SJCRH30 (cell line): ENCODE measurements at regions not wholly inside any gene's neighbourhood (a gene's known extent, or its start where the extent isn't known, plus 50 kb on each side); places are given as distances from the start of the nearest gene placed in this dataset.
"Not testable (repeated sequence)": the region's sequence is repeated elsewhere in the genome, so short reads cannot be mapped to it uniquely, and the experiment has no call there.

Source experiments
- DNase-seq, 2 experiments: peaks; one replicate each; pipeline ENCODE4 v3.0.0-alpha.2; 2015 to 2020
- H3K27ac ChIP-seq: fragments of 250-450 bp; sonication (Bioruptor Pico); 2 replicates; pipeline ENCODE4 v1.5.1; 2020; ENCODE audit warnings: mild to moderate bottlenecking, moderate library complexity
- H3K27me3 ChIP-seq: fragments of 250-450 bp; sonication (Bioruptor Pico); 2 replicates; pipeline ENCODE4 v1.5.1; 2020; ENCODE audit warnings: mild to moderate bottlenecking, moderate library complexity
- H3K36me3 ChIP-seq: fragments of 250-450 bp; sonication (Bioruptor Pico); 2 replicates; pipeline ENCODE4 v1.5.1; 2020; ENCODE audit warnings: mild to moderate bottlenecking, moderate library complexity
- H3K4me1 ChIP-seq: fragments of 250-450 bp; sonication (Bioruptor Pico); 2 replicates; pipeline ENCODE4 v1.5.1; 2020; ENCODE audit warnings: mild to moderate bottlenecking, moderate library complexity
- H3K4me3 ChIP-seq: fragments of 250-450 bp; sonication (Bioruptor Pico); 2 replicates; pipeline ENCODE4 v1.5.1; 2020; ENCODE audit warnings: mild to moderate bottlenecking, moderate library complexity
- H3K9me3 ChIP-seq: fragments of 250-450 bp; sonication (Bioruptor Pico); replicated peaks from 2 replicates; pipeline ENCODE4 v1.5.1; 2020; ENCODE audit warnings: mild to moderate bottlenecking, moderate library complexity

DNA sequence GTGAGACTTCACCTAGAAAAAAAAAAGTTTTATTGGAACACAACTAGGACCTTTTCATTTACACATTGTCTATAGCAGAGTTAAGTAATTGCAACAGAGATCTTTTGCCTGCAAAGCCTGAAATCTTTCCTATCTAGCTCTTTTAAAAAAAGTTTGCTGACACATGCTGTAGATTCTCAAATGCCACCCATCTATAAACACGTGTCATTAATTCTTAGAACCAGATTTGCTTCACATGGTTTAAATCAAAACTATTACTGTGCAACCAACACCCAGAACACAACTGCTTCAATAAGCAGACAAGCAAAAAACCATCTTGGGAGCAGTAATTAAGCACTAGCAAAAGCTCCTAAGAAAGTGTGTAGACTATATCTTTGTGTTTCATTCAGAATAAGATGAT is 55.0 kb downstream of the OXSM start:
- H3K4me1 ChIP-seq = no peaks in the 10 kb centered on the region
- no peaks in the 10 kb centered on the region for H3K9me3 ChIP-seq
- H3K27me3 ChIP-seq = peaks cover 3% of the 10 kb centered on the region; the same call in 1 of the 2 replicates
- H3K27ac ChIP-seq = no peak overlapping the region
- no peaks in the 10 kb centered on the region for H3K36me3 ChIP-seq
- no peak overlapping the region for H3K4me3 ChIP-seq
- DNase-seq = no peak

DNA sequence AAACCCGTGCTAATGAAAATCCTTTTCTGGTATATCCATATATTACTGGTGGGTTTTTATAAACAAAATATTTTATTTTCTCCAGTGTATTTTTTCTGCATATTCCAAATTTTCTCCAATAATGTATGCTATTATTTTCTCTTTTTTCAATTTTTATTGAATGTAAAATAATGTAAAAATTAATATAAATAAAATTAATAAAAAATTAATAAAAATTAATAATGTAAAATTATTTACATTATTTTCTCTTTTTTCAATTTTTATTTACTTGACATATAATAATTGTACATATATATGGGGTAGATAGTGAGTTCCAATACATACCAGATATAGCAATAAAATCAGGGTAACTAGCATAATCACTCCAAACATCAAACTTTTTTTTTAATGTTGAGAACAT is 56.4 kb downstream of the OXSM start:
- Histone ChIP-seq H3K4me1 (no peaks in the 10 kb centered on the region), H3K36me3 (no peaks in the 10 kb centered on the region), H3K27ac (no peak overlapping the region), H3K9me3 (no peaks in the 10 kb centered on the region), H3K4me3 (no peak overlapping the region), H3K27me3 (no peaks in the 10 kb centered on the region)
- DNase-seq = no peak

DNA sequence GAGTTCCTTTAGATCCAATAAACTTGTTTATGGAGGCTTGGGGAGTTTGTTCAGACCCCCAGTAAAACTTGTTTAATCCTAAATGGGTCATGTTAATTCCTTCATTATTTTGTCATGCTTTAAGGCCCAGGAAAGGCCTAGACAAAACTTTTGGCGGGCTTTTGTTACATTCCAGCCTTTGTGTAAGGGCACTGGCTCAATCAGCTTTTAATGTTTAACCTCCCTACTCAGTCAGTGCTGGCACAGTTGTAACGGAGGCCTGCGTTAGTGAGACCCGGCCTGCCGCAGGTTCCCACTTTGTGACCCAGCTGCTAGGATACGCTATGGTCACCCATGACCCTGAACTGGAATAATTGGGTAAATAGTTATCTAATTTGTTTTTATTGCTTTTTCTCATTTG is 59.2 kb downstream of the OXSM start:
- Histone ChIP-seq H3K9me3 (no peaks in the 10 kb centered on the region), H3K27me3 (no peaks in the 10 kb centered on the region), H3K36me3 (no peaks in the 10 kb centered on the region), H3K4me3 (no peak overlapping the region), H3K27ac (no peak overlapping the region), H3K4me1 (no peaks in the 10 kb centered on the region)
- DNase-seq = no peak

DNA sequence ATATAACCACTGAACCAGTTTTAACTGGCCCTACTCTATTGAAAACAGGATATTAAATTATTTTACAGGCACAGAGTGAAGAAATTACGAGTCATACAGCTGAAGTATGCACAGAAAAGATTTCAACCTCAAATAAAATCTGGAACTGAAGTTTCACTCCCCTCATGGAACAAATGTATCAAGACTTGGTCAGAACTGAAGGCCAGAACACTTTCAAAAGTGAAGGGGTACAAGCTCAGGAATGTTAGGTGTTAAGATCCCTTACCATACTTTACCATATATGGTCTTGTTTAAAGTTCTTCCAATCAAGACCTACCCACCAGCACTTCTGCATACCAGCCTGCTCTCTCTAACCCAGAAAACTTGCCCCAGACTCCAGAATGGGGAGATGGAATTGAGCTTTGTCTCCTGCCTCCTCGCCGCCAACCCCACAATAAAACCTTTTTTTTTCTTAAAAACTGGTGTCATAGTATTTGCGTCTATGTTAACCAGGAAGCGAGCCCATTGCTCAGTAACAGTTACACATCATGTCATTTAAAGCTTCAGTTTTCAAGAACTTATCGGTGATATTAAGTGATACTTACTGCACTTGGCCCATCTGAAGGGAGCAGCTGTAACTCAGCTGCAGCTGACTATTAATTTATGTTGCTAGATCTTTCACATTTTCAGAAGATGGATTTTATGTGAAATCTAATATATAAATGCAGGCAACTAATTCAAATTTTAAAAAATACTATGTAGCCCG is 59.9 kb downstream of the OXSM start:
- Histone ChIP-seq H3K4me1 (no peaks in the 10 kb centered on the region), H3K27me3 (no peaks in the 10 kb centered on the region), H3K36me3 (no peaks in the 10 kb centered on the region), H3K27ac (no peak overlapping the region), H3K4me3 (no peak overlapping the region), H3K9me3 (no peaks in the 10 kb centered on the region)
- no peak for DNase-seq

DNA sequence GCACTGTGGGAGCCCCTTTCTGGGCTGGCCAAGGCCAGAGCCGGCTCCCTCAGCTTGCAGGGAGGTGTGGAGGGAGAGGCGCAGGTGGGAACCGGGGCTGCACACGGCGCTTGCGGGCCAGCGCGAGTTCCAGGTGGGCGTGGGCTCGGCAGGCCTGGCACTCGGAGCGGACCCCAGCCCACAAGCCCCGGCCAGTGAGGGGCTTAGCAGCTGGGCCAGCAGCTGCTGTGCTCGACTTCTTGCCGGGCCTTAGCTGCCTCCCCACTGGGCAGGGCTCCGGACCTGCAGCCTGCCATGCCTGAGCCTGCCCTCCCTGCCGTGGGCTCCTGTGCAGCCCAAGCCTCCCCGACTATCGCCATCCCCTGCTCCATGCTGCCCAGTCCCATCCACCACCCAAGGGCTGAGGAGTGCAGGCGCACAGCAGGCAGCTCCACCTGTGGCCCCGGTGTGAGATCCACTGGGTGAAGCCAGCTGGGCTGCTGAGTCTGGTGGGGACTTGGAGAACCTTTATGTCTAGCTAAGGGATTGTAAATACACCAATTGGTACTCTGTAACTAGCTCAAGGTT is 61.9 kb downstream of the OXSM start:
- not testable (repeated sequence) for H3K9me3 ChIP-seq, H3K27ac ChIP-seq, H3K27me3 ChIP-seq, H3K36me3 ChIP-seq, DNase-seq, H3K4me1 ChIP-seq, H3K4me3 ChIP-seq

DNA sequence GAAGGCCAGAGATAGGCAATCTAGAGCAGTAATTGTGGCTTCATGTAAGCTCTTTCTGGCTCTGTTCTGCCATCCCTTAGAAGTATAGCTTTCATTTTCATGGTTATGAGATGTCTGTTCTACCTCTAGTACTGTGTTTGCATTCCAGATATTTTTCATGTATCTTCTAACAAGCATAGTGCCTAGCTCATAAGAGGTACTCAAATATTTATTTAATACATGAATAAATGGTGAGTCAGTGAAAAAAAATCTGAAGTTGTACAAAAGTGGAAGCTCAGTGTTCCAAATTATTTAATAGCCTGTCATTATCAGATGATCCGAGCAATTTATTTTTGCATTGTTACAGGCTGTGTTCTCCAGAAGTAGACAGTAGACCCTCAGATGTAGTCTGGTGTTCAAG is 64.3 kb downstream of the OXSM start:
- Histone ChIP-seq H3K27ac (no peak overlapping the region), H3K36me3 (no peaks in the 10 kb centered on the region), H3K4me3 (no peak overlapping the region), H3K4me1 (no peaks in the 10 kb centered on the region), H3K9me3 (no peaks in the 10 kb centered on the region), H3K27me3 (no peaks in the 10 kb centered on the region)
- no peak for DNase-seq

DNA sequence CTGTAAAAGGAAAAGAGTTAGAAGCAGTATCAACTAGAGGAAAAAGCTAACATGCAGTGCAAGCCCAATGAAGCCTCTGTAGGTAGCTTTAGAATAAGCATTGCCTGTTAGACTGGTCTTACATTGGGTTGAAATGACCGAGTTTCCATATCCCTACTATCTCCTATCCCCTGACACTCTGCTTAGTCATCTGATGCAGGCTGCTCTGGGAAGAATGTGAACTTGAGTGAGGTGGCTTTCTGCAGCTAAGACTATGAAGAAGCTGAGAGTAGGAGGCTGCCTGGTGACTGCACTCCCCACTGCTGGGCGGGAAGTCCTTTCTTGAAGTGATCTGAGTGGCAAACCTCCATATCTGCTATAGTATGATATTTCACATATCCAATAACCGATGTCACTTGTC is 64.7 kb downstream of the OXSM start:
- Histone ChIP-seq H3K27ac (no peak overlapping the region), H3K4me3 (no peak overlapping the region)
- DNase-seq = no peak

DNA sequence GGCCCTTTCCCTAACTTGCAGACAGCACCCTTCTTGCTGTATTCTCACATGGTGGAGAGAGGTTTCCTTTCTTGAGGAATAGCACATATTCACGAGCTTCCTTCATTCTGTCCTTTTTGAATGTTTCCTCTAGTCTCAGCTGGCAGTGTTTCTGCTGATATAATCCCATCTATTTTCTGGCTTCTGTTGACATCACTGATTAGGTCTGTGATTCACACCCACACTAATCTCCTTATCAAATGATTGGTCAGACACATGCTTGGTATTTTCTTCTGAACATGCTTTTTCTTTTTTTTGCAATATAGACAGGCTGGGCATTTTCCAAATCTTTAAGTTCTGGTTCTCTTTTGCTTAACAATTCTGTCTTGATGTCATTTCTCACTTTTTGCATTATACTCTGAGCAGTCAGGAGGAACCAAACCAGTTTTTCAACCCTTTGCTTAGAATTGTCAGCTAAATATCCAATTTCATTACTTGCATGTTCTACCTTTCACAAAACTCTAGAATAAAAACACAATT is 65.4 kb downstream of the OXSM start:
- H3K4me1 ChIP-seq = no peaks in the 10 kb centered on the region
- H3K27me3 ChIP-seq = no peaks in the 10 kb centered on the region
- no peaks in the 10 kb centered on the region for H3K9me3 ChIP-seq
- no peak overlapping the region for H3K27ac ChIP-seq
- no peaks in the 10 kb centered on the region for H3K36me3 ChIP-seq
- no peak for DNase-seq
- H3K4me3 ChIP-seq = no peak overlapping the region

More for the DNA sequence above, 64.7 kb downstream of the OXSM start:
- Histone ChIP-seq H3K27me3 (no peaks in the 10 kb centered on the region), H3K9me3 (no peaks in the 10 kb centered on the region), H3K4me1 (no peaks in the 10 kb centered on the region), H3K36me3 (no peaks in the 10 kb centered on the region)

DNA sequence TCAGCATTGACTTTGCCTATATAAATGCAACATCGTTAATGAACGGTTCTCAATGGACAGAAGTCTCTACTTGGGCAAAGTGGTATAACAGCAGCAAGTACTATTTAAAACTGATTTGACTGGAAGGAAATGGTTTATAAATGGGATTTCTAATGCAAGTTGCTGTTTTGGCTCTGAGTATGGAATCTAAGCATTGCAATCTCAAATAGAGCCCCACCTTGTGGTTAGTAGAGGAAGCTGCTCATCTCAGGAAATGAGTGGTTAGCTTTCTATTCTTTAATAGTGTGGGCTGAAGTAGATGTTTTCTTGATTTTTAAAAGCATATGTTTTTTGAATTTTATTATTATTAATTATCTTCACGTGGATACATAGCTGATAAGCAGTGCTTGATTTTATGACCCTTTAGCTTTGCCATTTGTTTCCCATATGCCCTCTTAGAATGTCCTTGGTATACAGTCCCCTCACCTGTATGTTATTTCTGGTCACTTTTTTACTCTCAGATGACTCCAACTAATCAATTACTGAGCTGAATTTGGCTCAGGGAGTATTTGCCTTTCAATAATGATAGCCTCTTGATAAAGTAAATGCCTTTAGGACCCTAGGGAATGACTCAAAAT is 67.1 kb downstream of the OXSM start:
- no peaks in the 10 kb centered on the region for H3K27me3 ChIP-seq
- no peaks in the 10 kb centered on the region for H3K4me1 ChIP-seq
- H3K36me3 ChIP-seq = no peaks in the 10 kb centered on the region
- H3K4me3 ChIP-seq = no peak overlapping the region
- H3K9me3 ChIP-seq = 0 out of 2 replicates have a peak, but pooled peaks cover 2% of the 10 kb centered on the region
- DNase-seq = peak; percentile 15 to 72
- no peak overlapping the region for H3K27ac ChIP-seq

DNA sequence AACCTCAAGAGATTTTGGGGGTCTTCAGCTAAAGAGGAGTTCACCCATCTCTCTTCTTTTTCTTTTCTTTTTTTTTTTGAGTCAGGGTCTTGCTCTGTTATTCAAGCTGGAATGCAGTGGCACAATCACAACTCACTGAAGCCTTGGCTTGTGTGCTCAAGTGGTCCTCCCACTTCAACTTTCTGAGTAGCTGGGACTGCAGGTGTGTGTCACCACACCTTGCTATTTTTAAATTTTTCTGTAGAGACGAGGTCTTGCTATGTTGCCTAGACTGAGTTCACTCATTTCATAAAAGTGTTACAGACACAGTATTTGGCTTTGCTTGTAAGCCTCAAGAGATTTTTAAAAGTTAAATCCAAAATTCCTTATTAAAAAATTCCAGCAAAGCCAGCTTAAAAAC is 71.7 kb downstream of the OXSM start:
- no peak for DNase-seq
- Histone ChIP-seq H3K36me3 (no peaks in the 10 kb centered on the region), H3K4me1 (no peaks in the 10 kb centered on the region), H3K27me3 (no peaks in the 10 kb centered on the region), H3K27ac (no peak overlapping the region), H3K9me3 (0 out of 2 replicates have a peak, but pooled peaks cover 2% of the 10 kb centered on the region), H3K4me3 (no peak overlapping the region)

DNA sequence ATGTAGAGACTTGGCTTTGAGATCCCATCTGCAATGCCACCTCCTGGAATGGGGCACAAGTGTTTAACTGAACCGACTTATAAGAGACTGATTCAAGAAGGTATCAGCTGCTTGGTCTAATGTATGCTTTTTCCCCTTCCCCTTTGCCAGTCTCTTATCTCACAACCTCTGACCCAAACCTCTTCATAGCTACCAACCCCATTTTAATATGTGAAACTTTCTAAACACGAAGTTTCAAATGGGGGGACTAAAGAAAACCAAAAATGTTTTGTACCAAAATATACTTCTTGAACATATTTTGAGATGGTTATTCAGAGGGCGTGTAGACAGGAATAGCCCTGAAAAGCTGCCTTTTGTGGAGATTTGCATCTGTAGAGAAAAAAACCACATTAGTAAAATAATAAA is 73.1 kb downstream of the OXSM start:
- DNase-seq = no peak
- Histone ChIP-seq H3K9me3 (0 out of 2 replicates have a peak, but pooled peaks cover 2% of the 10 kb centered on the region), H3K4me3 (no peak overlapping the region), H3K4me1 (no peaks in the 10 kb centered on the region), H3K36me3 (no peaks in the 10 kb centered on the region), H3K27ac (no peak overlapping the region), H3K27me3 (peaks cover 3% of the 10 kb centered on the region; the same call in 1 of the 2 replicates)

DNA sequence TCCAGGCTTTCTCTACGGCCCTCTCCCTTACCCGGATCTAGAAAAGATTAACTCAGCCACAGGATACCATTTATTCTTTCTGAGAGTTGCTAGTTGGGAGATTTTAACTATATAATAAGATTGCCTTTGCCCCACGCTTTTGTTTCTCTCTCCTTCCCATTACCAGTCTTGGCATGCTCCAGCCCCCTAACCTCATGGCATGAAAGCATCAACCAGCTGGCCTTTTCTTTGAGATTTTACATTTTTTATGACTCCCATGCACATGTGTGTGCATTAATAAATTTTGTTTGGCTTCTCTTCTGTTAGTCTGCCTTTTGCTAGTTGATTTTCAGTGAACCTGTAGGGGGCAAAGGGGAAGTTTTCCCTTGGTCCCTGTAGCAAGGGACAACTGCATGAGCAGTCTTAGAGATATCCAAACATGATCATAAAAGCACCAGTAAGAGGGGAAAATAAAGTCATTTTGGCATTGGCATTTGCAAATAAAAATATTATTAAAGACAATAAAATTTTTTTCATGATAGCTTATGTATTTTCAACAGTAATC is 73.6 kb downstream of the OXSM start:
- DNase-seq = peak in 1 of 2 experiments; percentile 13
- no peaks in the 10 kb centered on the region for H3K4me1 ChIP-seq
- H3K27me3 ChIP-seq = peaks cover 3% of the 10 kb centered on the region; the same call in 1 of the 2 replicates
- 0 out of 2 replicates have a peak, but pooled peaks cover 2% of the 10 kb centered on the region for H3K9me3 ChIP-seq
- no peaks in the 10 kb centered on the region for H3K36me3 ChIP-seq
- no peak overlapping the region for H3K27ac ChIP-seq
- no peak overlapping the region for H3K4me3 ChIP-seq

DNA sequence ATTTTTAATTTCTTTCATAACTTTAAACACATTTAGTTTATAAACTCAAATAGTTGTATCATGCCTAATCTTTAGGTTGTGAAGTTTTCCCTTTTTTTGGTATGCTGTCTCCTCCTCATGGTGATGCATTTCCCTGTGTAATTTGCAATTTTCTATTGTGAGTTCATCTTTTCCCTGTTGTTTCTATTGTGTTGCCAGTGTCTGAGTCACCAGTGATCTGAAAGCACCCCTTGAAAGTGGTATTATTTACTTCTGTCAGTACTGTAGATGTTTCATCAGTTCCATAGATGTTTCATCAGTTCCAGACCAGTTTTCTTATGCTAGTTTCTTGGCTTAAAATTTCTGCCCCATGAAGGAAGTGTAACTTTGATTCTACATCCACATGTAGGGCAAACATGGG is 80.6 kb downstream of the OXSM start:
- H3K4me1 ChIP-seq = no peaks in the 10 kb centered on the region
- H3K9me3 ChIP-seq = no peaks in the 10 kb centered on the region
- peaks cover 9% of the 10 kb centered on the region for H3K27me3 ChIP-seq
- no peak overlapping the region for H3K27ac ChIP-seq
- no peak for DNase-seq
- H3K4me3 ChIP-seq = no peak overlapping the region
- no peaks in the 10 kb centered on the region for H3K36me3 ChIP-seq

DNA sequence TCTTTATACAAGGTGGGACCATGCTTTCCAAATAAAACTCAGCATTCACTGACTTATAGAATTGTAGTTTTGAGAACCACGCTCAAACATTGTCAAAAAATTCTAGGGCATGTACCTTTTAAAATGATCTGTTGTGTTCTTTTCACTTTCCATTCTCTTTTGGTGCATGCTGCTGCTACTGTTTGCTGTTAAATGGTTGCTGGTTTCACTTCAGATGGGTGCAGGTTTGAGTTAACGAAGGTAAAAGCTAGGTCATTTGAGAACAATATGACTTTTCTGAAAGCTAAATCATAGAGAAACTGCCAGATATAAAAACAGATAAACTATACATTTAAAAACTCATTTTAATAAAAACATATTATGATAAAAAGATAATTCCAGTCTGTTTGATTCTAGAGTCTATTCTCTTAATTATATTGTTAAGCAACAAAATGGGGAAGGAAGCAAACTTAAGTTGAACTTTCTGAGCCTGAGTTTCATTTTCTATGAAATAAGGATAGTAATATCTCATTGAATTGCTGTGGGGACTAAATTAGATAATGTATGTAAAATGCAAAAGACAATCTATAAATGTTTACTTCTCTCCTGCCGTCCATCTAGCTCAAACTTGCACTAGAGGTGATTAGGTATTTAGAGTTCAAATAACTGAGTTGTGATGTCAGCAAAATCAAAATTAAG is 82.4 kb downstream of the OXSM start:
- peaks cover 8% of the 10 kb centered on the region for H3K27me3 ChIP-seq
- no peaks in the 10 kb centered on the region for H3K9me3 ChIP-seq
- no peaks in the 10 kb centered on the region for H3K36me3 ChIP-seq
- no peaks in the 10 kb centered on the region for H3K4me1 ChIP-seq
- no peak overlapping the region for H3K27ac ChIP-seq
- DNase-seq = no peak
- H3K4me3 ChIP-seq = no peak overlapping the region

DNA sequence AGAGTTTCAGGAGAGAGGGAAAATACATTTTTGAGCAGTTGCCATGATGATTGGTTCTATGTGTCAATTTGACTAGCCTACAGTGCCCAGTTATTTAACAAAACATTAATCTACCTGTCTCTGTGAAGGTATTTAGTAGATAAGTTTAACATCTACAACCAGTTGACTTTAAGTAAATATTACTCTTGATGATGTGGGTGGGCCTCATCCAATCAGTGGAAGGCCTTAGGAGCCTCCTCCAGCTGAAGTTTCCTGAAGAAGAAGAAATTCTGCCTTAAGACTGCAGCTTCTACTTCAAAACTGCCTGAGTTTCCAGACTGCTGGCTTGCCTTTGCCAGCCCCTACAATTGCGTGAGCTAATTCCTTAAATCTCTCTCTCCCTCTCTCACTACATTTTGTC is 93.6 kb downstream of the OXSM start:
- DNase-seq = no peak
- Histone ChIP-seq H3K4me1 (no peaks in the 10 kb centered on the region), H3K9me3 (no peaks in the 10 kb centered on the region), H3K4me3 (no peak overlapping the region), H3K36me3 (no peaks in the 10 kb centered on the region), H3K27ac (no peak overlapping the region), H3K27me3 (no peaks in the 10 kb centered on the region)
